H9 (cell line): ENCODE measurements at regions not wholly inside any gene's neighbourhood (a gene's known extent, or its start where the extent isn't known, plus 50 kb on each side); places are given as distances from the start of the nearest gene placed in this dataset.

ENCODE experiments used
- DNase-seq: peaks from one replicate; pipeline ENCODE4 v3.0.0-alpha.2; 2017
- H2AFZ ChIP-seq: one replicate; pipeline ENCODE4 v1.6.1; 2013; ENCODE audit warnings: mild to moderate bottlenecking, low read length, control low read depth, moderate library complexity
- H2AK5ac ChIP-seq: 2 replicates; pipeline ENCODE4 v1.6.1; 2013; ENCODE audit warnings: low read length, control low read depth, mixed read lengths; ENCODE audit not compliant: insufficient read length
- H2BK120ac ChIP-seq: one replicate; pipeline ENCODE4 v1.6.1; 2013; ENCODE audit warnings: low read depth, mild to moderate bottlenecking, low read length, control low read depth, inconsistent platforms; ENCODE audit not compliant: poor library complexity, severe bottlenecking
- H2BK12ac ChIP-seq: 2 replicates; pipeline ENCODE4 v1.6.1; 2013; ENCODE audit warnings: low read length, control low read depth, mixed read lengths, low read depth; ENCODE audit not compliant: insufficient read length
- H2BK15ac ChIP-seq: 2 replicates; pipeline ENCODE4 v1.6.1; 2013; ENCODE audit warnings: low read depth, low read length, control low read depth
- H2BK20ac ChIP-seq: one replicate; pipeline ENCODE4 v1.6.1; 2013; ENCODE audit warnings: low read depth, mild to moderate bottlenecking, low read length, control low read depth, inconsistent platforms; ENCODE audit not compliant: poor library complexity, severe bottlenecking
- H2BK5ac ChIP-seq: 2 replicates; pipeline ENCODE4 v1.6.1; 2013; ENCODE audit warnings: low read length, control low read depth, mixed read lengths; ENCODE audit not compliant: insufficient read length
- H3K14ac ChIP-seq: 2 replicates; pipeline ENCODE4 v1.6.1; 2013; ENCODE audit warnings: low read length, control low read depth; ENCODE audit not compliant: insufficient read depth
- H3K18ac ChIP-seq: 2 replicates; pipeline ENCODE4 v1.6.1; 2013; ENCODE audit warnings: low read depth, mild to moderate bottlenecking, mixed read lengths, low read length, control low read depth; ENCODE audit not compliant: insufficient read length
- H3K23ac ChIP-seq: 2 replicates; pipeline ENCODE4 v1.6.1; 2013; ENCODE audit warnings: low read length, control low read depth, mixed read lengths, low read depth; ENCODE audit not compliant: insufficient read length
- H3K23me2 ChIP-seq: 2 replicates; pipeline ENCODE4 v1.6.1; 2013; ENCODE audit warnings: low read depth, mild to moderate bottlenecking, mixed read lengths, low read length, control low read depth; ENCODE audit not compliant: insufficient read length, poor library complexity, severe bottlenecking
- H3K27ac ChIP-seq: 2 replicates; pipeline ENCODE4 v1.5.1; 2013; ENCODE audit warnings: low read length, control low read depth, mixed read lengths, low read depth; ENCODE audit not compliant: insufficient read length
- H3K27me3 ChIP-seq: 2 replicates; pipeline ENCODE4 v1.6.1; 2013; ENCODE audit warnings: low read length, control low read depth, inconsistent platforms; ENCODE audit not compliant: insufficient read depth
- H3K4ac ChIP-seq: 2 replicates; pipeline ENCODE4 v1.6.1; 2013; ENCODE audit warnings: low read depth, mild to moderate bottlenecking, control low read depth, inconsistent platforms, low read length, moderate library complexity
- H3K4me1 ChIP-seq: 2 replicates; pipeline ENCODE4 v1.6.1; 2013; ENCODE audit warnings: low read length, control low read depth, inconsistent platforms; ENCODE audit not compliant: insufficient read depth
- H3K4me2 ChIP-seq: 2 replicates; pipeline ENCODE4 v1.6.1; 2013; ENCODE audit warnings: low read length, control low read depth, mixed read lengths; ENCODE audit not compliant: insufficient read length, insufficient read depth
- H3K56ac ChIP-seq: 2 replicates; pipeline ENCODE4 v1.6.1; 2013; ENCODE audit warnings: low read depth, mild to moderate bottlenecking, mixed read lengths, low read length, control low read depth; ENCODE audit not compliant: insufficient read length
- H3K79me1 ChIP-seq: 2 replicates; pipeline ENCODE4 v1.6.1; 2013; ENCODE audit warnings: low read depth, mild to moderate bottlenecking, moderate library complexity, low read length, control low read depth, inconsistent platforms; ENCODE audit not compliant: insufficient read depth, poor library complexity, severe bottlenecking
- H3K79me2 ChIP-seq: 2 replicates; pipeline ENCODE4 v1.6.1; 2013; ENCODE audit warnings: low read length, control low read depth, inconsistent platforms; ENCODE audit not compliant: insufficient read depth
- H3K9ac ChIP-seq: 2 replicates; pipeline ENCODE4 v1.6.1; 2013; ENCODE audit warnings: low read length, control low read depth, mixed read lengths; ENCODE audit not compliant: insufficient read length; ENCODE audit errors: extremely low read depth
- H3K9me3 ChIP-seq: one replicate; pipeline ENCODE4 v1.6.1; 2013; ENCODE audit warnings: low read depth, low read length, inconsistent platforms; ENCODE audit not compliant: control insufficient read depth
- H3T11ph ChIP-seq: one replicate; pipeline ENCODE4 v1.6.1; 2013; ENCODE audit warnings: mild to moderate bottlenecking, low read length, control low read depth, inconsistent platforms
- H4K20me1 ChIP-seq: one replicate; pipeline ENCODE4 v1.6.1; 2013; ENCODE audit not compliant: control insufficient read depth, insufficient read length, insufficient read depth
- H4K5ac ChIP-seq: 2 replicates; pipeline ENCODE4 v1.6.1; 2013; ENCODE audit warnings: low read depth, mild to moderate bottlenecking, mixed read lengths, low read length, control low read depth; ENCODE audit not compliant: insufficient read length
- H4K8ac ChIP-seq: replicated peaks from 2 replicates; pipeline ENCODE4 v1.6.1; 2013; ENCODE audit warnings: low read length, control low read depth, mixed read lengths, low read depth; ENCODE audit not compliant: insufficient read length
- H4K91ac ChIP-seq: 2 replicates; pipeline ENCODE4 v1.6.1; 2013; ENCODE audit warnings: low read depth, mild to moderate bottlenecking, moderate library complexity, mixed read lengths, low read length, control low read depth; ENCODE audit not compliant: insufficient read length
- H3K27ac Mint-ChIP-seq, 3 experiments: 2 replicates in 2 of 3; 3 replicates in 1 of 3; pipeline ENCODE4 v1.8.0; 2020 to 2021; ENCODE audit warnings: mixed read lengths in 3 of 3, mild to moderate bottlenecking in 1 of 3, moderate library complexity in 1 of 3
- H3K27me3 Mint-ChIP-seq: 2 replicates; pipeline ENCODE4 v1.8.0; 2021; ENCODE audit warnings: low read depth, mild to moderate bottlenecking, moderate library complexity, mixed read lengths
- H3K36me3 Mint-ChIP-seq, 3 experiments: 2 replicates in 2 of 3; 3 replicates in 1 of 3; pipeline ENCODE4 v1.8.0; 2020 to 2021; ENCODE audit warnings: low read depth in 3 of 3, mixed read lengths in 3 of 3; ENCODE audit not compliant: insufficient read depth in 1 of 3
- H3K4me1 Mint-ChIP-seq, 2 experiments: 2 replicates each; pipeline ENCODE4 v1.8.0; 2020; ENCODE audit warnings: mixed read lengths in 2 of 2
- H3K4me3 Mint-ChIP-seq, 2 experiments: 2 replicates in 1 of 2; 3 replicates in 1 of 2; pipeline ENCODE4 v1.8.0; 2020 to 2021; ENCODE audit warnings: mild to moderate bottlenecking in 2 of 2, mixed read lengths in 2 of 2, moderate library complexity in 1 of 2
- H3K9me3 Mint-ChIP-seq, 2 experiments: 2 replicates in 1 of 2; 3 replicates in 1 of 2; pipeline ENCODE4 v1.8.0; 2020; ENCODE audit warnings: mild to moderate bottlenecking in 2 of 2, mixed read lengths in 2 of 2, moderate library complexity in 1 of 2
- CTCF ChIP-seq: fragments of 200-600 bp; sonication (generic); conservative IDR thresholded peaks from 3 replicates; pipeline ENCODE4 v1.8.0; 2021; ENCODE audit warnings: antibody characterized with exemption, mild to moderate bottlenecking
- WGBS: extraction: QIAGEN DNeasy Blood & Tissue Kit; methylation state at CpG from one replicate; pipeline ENCODE4 v1.1.7; 2013; ENCODE audit warnings: missing lambda C conversion rate, low lambda C conversion rate, mixed read lengths; ENCODE audit not compliant: insufficient read length; ENCODE audit errors: extremely low coverage; 5-methylcytosine and 5-hydroxymethylcytosine counted together

- H3T11ph ChIP-seq: no peak overlapping the region
- no peaks in the 10 kb centered on the region for H4K20me1 ChIP-seq
- no peak overlapping the region for H2BK5ac ChIP-seq
- H2BK20ac ChIP-seq: no peak overlapping the region
- Mint-ChIP-seq H3K4me1 (peaks cover 36 to 41% of the 10 kb centered on the region in 2 experiments), H3K27me3 (peaks cover 7% of the 10 kb centered on the region), H3K4me3 (no peak overlapping the region), H3K9me3 (peaks cover 2 to 11% of the 10 kb centered on the region in 2 experiments; a peak in 4 of 5 replicates), H3K36me3 (peaks cover 0 to 11% (median 5%) of the 10 kb centered on the region in 3 experiments; a peak in 5 of 7 replicates), H3K27ac (no peak overlapping the region)
- H3K14ac ChIP-seq: no peak overlapping the region
- H4K91ac ChIP-seq: no peak overlapping the region
- no peak overlapping the region for H3K4me2 ChIP-seq
- H3K27ac ChIP-seq: no peak overlapping the region
- no peak overlapping the region for H4K5ac ChIP-seq
- no peak overlapping the region for H2BK15ac ChIP-seq
- no peaks in the 10 kb centered on the region for H3K4me1 ChIP-seq
- H3K23ac ChIP-seq: no peak overlapping the region
- no peaks in the 10 kb centered on the region for H3K9me3 ChIP-seq
- H4K8ac ChIP-seq: no peak overlapping the region
- TF ChIP-seq CTCF: no peak
- no peaks in the 10 kb centered on the region for H3K79me1 ChIP-seq
- H3K79me2 ChIP-seq: no peaks in the 10 kb centered on the region
- no CpG with 5 or more reads among the region's 5 CpGs for WGBS
- no peak overlapping the region for H2BK120ac ChIP-seq
- H3K27me3 ChIP-seq: no peaks in the 10 kb centered on the region
- no peak overlapping the region for H3K9ac ChIP-seq
- H3K4ac ChIP-seq: no peak overlapping the region
- no peak overlapping the region for H3K18ac ChIP-seq
- H2AFZ ChIP-seq: no peak overlapping the region
- H2BK12ac ChIP-seq: no peak overlapping the region
- DNase-seq: no peak
- H3K23me2 ChIP-seq: no peaks in the 10 kb centered on the region
- H2AK5ac ChIP-seq: no peak overlapping the region
- no peak overlapping the region for H3K56ac ChIP-seq
Measured at GRCh38 chr9:91143162-91143561, 218.6 kb downstream of the AUH start.
